ENCODE measurements at regions not wholly inside any gene's neighbourhood (a gene's known extent, or its start where the extent isn't known, plus 50 kb on each side); places are given as distances from the start of the nearest gene placed in this dataset.
A peak's percentile ranks its signal among the peaks of the same experiment; 100 is the strongest.

DNA sequence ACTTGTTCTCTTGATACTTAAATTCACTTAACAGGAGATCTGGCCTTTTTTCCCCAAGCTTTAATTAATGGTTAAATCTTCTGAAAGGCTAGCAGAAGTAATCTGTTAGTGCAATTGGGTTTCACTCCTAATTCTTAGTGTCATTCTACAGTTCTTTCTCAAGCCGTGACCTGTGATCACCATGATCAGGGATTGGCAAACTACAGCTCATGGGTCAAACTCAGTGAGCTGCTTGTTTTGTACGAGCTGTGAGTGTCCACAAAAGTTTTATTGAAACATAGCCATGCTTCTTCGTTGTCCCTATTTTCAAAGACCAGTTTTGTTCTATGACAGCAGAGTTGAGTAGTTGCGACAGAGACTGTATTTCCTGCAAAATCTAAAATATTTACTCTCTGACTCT lies 109.4 kb upstream of the KCNJ15 start:
- TF ChIP-seq, protein P1, sequence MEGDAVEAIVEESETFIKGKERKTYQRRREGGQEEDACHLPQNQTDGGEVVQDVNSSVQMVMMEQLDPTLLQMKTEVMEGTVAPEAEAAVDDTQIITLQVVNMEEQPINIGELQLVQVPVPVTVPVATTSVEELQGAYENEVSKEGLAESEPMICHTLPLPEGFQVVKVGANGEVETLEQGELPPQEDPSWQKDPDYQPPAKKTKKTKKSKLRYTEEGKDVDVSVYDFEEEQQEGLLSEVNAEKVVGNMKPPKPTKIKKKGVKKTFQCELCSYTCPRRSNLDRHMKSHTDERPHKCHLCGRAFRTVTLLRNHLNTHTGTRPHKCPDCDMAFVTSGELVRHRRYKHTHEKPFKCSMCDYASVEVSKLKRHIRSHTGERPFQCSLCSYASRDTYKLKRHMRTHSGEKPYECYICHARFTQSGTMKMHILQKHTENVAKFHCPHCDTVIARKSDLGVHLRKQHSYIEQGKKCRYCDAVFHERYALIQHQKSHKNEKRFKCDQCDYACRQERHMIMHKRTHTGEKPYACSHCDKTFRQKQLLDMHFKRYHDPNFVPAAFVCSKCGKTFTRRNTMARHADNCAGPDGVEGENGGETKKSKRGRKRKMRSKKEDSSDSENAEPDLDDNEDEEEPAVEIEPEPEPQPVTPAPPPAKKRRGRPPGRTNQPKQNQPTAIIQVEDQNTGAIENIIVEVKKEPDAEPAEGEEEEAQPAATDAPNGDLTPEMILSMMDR (IDR thresholded peaks at IDR 0.05; ENCODE audit: low read depth, low read length): no peak
- no peak overlapping the region for H3K4me3 ChIP-seq (replicated peaks in 1 of 2; ENCODE audit: low read depth in 2 of 2, low read length in 2 of 2)
- no peak for DNase-seq (ENCODE audit: low read depth in 2 of 2)

DNA sequence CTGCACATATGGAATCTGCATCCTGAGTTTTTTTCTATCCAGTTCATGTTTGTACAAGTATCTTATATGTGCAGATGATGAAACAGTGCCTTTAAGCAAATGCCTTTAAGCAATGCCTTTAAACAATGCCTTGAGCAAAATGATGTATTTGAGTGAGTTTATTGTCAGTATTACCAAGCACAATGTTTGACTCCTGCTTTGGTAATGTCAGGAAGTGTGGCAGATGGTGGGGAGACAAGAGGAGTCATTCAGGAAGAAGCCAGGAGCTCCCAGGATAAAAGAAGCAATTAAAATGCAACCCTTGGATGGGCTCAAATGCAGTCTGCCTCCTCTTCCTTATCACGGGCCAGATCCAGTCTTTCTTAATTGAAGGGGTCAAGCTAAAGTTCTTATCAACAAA lies 108.7 kb upstream of the KCNJ15 start:
- no peak overlapping the region for H3K4me3 ChIP-seq (replicated peaks in 1 of 2; ENCODE audit: low read depth in 2 of 2, low read length in 2 of 2)
- TF ChIP-seq, protein P1 (IDR thresholded peaks at IDR 0.05; ENCODE audit: low read depth, low read length): no peak
- DNase-seq (ENCODE audit: low read depth in 2 of 2): no peak

DNA sequence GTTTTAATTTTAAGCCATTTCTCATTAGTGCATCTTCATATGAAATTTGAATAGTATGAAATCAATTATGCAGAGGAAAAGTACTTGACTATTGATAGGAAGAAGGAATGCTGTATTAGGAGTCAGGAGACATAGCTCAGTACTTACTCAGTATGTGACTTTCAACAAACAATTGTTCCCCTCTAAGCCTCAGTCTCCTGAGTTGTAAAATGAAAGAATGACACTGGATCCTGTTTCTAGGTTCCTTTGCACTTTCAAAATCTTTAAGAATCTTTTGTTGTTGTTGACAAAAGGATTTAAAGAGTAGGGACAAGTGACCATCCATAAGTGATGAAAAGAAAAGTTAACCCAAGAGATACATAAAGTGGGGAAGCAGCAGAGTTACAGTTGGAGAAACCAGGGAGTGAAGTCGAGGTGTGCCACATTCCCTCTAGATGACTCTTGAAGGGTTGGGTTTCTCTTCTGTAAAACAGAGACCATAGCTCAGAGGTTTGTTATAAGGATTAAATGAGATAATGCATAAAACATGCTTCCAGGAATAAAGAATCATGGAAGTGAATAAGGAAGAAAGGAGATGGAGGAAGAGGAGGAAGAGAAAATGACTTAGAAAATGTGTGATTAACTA lies 105.7 kb upstream of the KCNJ15 start:
- DNase-seq (ENCODE audit: low read depth in 2 of 2): no peak
- no peak overlapping the region for H3K4me3 ChIP-seq (replicated peaks in 1 of 2; ENCODE audit: low read depth in 2 of 2, low read length in 2 of 2)
- TF ChIP-seq, protein P1 (IDR thresholded peaks at IDR 0.05; ENCODE audit: low read depth, low read length): no peak

DNA sequence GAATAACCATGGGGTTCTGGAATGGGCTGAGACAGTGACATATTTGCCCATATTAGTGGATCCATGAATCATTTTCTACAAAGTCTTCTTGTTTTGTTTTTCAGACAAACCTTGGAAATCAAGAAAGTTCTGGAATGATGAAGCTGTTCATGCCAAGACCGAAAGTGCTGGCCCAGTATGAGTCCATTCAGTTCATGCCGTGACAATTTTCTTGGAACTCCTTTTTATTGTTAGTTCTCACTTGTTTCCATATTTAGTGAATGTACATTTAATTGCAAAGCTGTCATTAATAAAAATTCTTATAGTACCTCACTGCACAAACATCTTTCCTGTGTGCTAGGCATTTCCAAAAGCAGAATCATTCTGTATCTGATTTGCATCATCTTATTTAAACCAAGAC lies 100.6 kb upstream of the KCNJ15 start:
- DNase-seq (ENCODE audit: low read depth in 2 of 2): no peak
- H3K4me3 ChIP-seq (replicated peaks in 1 of 2; ENCODE audit: low read depth in 2 of 2, low read length in 2 of 2): no peak overlapping the region
- TF ChIP-seq, protein P1 (IDR thresholded peaks at IDR 0.05; ENCODE audit: low read depth, low read length): no peak

- H3K4me3 ChIP-seq (replicated peaks in 1 of 2; ENCODE audit: low read depth in 2 of 2, low read length in 2 of 2): no peak overlapping the region
- TF ChIP-seq, protein P1 (IDR thresholded peaks at IDR 0.05; ENCODE audit: low read depth, low read length): peak; percentile 74
- peak; percentile 82 to 92 for DNase-seq (ENCODE audit: low read depth in 2 of 2)
Measured at GRCh38 chr21:38159355-38159754, 97.4 kb upstream of the KCNJ15 start.

- H3K4me3 ChIP-seq (replicated peaks in 1 of 2; ENCODE audit: low read depth in 2 of 2, low read length in 2 of 2): no peak overlapping the region
- TF ChIP-seq, protein P1 (IDR thresholded peaks at IDR 0.05; ENCODE audit: low read depth, low read length): no peak
- DNase-seq (ENCODE audit: low read depth in 2 of 2): peak in 1 of 2 donors; percentile 3
Measured at GRCh38 chr21:38165466-38166172, 91.2 kb upstream of the KCNJ15 start.
